GM10266 (cell line): ENCODE measurements at regions not wholly inside any gene's neighbourhood (a gene's known extent, or its start where the extent isn't known, plus 50 kb on each side); places are given as distances from the start of the nearest gene placed in this dataset.

Experiments
- DNase-seq: peaks from one replicate; pipeline ENCODE4 v3.0.0; 2012; ENCODE audit errors: extremely low spot score
- TF ChIP-seq, protein P1 (sequence below): IDR thresholded peaks from 2 replicates; pipeline ENCODE4 v1.5.1; 2012; ENCODE audit warnings: mild to moderate bottlenecking, low read depth; ENCODE audit not compliant: control insufficient read depth, insufficient read depth; ENCODE audit errors: missing control alignments

- DNase-seq = no peak
- TF ChIP-seq, protein P1, sequence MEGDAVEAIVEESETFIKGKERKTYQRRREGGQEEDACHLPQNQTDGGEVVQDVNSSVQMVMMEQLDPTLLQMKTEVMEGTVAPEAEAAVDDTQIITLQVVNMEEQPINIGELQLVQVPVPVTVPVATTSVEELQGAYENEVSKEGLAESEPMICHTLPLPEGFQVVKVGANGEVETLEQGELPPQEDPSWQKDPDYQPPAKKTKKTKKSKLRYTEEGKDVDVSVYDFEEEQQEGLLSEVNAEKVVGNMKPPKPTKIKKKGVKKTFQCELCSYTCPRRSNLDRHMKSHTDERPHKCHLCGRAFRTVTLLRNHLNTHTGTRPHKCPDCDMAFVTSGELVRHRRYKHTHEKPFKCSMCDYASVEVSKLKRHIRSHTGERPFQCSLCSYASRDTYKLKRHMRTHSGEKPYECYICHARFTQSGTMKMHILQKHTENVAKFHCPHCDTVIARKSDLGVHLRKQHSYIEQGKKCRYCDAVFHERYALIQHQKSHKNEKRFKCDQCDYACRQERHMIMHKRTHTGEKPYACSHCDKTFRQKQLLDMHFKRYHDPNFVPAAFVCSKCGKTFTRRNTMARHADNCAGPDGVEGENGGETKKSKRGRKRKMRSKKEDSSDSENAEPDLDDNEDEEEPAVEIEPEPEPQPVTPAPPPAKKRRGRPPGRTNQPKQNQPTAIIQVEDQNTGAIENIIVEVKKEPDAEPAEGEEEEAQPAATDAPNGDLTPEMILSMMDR = no peak
Measured at GRCh38 chr10:61318429-61318828, 134.8 kb downstream of the TMEM26 start.

- TF ChIP-seq, protein P1 = no peak
Measured at GRCh38 chr10:61317706-61318105, 135.5 kb downstream of the TMEM26 start.

GRCh38 chr10:61316676-61317265 is 136.4 kb downstream of the TMEM26 start:
- no peak for DNase-seq
- TF ChIP-seq, protein P1 = no peak

More at GRCh38 chr10:61317706-61318105, 135.5 kb downstream of the TMEM26 start:
- no peak for DNase-seq

DNA sequence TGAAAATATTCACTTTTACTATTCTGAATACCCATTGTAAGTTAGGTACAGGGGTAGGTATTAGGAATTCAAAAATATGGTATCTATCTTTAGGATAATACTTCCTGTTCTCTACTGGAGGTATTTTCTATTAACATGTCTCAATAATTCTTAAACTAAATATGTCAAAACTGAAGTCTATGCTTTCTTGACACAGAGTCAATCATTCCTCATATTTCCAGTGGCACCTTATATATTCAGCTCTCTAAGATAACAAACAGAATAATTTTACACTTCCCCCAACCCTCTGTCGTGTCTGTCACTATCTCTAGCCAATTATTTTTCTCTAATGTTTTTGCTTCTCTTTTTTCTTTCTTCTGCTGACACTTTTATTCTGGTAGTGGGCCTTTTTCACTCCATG is 138.9 kb downstream of the TMEM26 start:
- TF ChIP-seq, protein P1 = no peak
- no peak for DNase-seq

DNA sequence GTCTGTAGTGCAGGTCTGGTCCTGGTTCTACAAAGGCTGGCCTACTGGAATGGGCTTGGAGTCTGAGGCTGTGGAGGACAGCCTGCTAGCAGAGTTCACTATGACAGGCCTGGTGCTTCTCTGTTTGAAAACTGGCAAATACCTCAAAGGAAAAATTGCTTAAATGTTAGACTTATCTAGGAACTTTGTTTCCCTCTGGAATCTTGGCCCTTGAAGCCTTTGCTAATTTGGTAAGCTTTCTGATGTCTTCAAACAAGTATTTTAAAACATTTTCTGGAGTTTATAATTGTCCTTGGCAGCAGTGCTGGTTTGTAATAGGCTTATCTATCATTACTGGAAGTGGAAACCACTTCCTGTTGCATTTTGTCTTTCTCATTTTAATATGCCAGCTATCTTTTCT is 139.7 kb downstream of the TMEM26 start:
- DNase-seq = no peak
- TF ChIP-seq, protein P1 = no peak

DNA sequence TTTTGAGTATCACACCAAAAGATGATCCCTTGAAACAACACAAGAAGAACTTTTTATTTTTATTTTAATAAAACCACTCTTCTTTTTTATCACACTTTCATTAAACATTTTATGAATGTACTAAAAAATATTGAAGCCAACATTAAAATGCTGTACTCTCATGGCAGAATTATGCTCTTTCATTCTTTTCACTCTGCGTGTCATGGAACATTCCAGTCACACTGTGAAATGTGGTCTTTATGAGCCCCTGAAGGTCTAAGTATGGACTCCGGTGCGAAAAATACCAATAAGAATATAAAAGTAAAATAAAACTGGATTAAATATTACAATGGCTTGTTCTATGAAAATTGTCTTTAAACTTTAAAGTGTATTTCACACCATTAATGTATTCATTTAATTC is 148.4 kb downstream of the TMEM26 start:
- no peak for DNase-seq
- TF ChIP-seq, protein P1 = no peak

DNA sequence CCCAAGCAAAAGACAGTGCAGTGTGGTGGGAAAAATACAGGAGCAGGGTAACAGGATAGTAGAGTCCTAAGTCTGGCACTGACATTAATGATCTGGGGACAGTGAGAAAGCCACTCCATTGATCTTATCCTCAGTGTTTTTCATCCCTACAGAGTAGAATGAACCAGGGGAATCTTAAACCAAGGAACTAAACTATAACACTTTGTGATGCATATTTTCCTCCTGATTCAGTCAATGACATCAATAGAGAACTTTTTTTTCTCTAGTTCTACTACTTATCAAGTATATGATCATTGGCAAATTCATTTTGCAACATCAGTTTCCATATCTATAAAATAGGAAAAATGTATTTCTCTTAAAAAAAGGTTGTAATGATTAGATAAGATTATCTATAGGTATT is 151.1 kb downstream of the TMEM26 start:
- TF ChIP-seq, protein P1 = no peak

More for the DNA sequence above, 151.1 kb downstream of the TMEM26 start:
- no peak for DNase-seq
